ENCODE measurements at regions not wholly inside any gene's neighbourhood (a gene's known extent, or its start where the extent isn't known, plus 50 kb on each side); places are given as distances from the start of the nearest gene placed in this dataset.

DNA sequence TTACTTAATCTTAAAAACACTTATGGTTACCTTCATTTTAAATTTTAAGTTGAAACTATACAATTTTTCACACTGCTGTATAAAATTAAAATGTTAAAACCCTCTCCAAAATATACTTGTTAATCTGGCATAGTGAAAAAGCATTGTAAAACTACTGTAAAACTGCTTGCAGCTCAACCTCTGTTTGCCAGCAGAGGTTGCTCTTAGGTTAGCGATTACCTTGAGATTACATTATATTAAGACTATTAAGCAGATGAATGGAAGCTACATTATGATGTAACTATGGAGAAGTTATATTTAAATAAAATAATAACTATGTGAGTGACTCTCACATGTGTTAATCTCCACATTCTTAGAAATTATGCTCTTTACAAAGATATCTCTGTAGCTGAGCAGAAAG, 143.6 kb upstream of the SLITRK3 start:
- TF ChIP-seq, protein P1, sequence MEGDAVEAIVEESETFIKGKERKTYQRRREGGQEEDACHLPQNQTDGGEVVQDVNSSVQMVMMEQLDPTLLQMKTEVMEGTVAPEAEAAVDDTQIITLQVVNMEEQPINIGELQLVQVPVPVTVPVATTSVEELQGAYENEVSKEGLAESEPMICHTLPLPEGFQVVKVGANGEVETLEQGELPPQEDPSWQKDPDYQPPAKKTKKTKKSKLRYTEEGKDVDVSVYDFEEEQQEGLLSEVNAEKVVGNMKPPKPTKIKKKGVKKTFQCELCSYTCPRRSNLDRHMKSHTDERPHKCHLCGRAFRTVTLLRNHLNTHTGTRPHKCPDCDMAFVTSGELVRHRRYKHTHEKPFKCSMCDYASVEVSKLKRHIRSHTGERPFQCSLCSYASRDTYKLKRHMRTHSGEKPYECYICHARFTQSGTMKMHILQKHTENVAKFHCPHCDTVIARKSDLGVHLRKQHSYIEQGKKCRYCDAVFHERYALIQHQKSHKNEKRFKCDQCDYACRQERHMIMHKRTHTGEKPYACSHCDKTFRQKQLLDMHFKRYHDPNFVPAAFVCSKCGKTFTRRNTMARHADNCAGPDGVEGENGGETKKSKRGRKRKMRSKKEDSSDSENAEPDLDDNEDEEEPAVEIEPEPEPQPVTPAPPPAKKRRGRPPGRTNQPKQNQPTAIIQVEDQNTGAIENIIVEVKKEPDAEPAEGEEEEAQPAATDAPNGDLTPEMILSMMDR (IDR thresholded peaks at IDR 0.05): no peak
- TF ChIP-seq POLR2A (IDR thresholded peaks at IDR 0.05): no peak

Data from lower leg skin (tissue), 3 donors.